ENCODE measurements at regions not wholly inside any gene's neighbourhood (a gene's known extent, or its start where the extent isn't known, plus 50 kb on each side); places are given as distances from the start of the nearest gene placed in this dataset.
"Not testable (repeated sequence)": the region's sequence is repeated elsewhere in the genome, so short reads cannot be mapped to it uniquely, and the experiment has no call there.

DNA sequence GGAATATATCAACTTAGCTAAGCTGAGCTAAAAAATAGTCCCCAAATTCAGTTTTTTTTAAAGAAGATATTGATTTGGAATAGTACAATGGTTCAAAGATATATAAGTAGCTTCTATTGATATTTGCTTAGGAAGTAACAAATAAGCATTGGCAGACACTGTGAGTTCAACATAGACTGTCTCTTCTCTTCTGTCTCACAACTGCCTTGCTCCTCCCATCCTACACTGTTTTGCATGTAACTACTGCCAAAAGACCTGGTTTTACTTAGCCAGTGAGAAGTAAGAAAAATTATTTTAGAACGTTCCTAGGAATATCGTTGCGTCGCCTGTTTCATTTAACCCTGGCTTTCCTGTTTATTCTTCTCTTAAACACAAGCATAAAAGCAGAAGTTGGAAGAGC lies 859.0 kb upstream of the SPRY2 start:
- no peak for DNase-seq (ENCODE audit: low spot score)

DNA sequence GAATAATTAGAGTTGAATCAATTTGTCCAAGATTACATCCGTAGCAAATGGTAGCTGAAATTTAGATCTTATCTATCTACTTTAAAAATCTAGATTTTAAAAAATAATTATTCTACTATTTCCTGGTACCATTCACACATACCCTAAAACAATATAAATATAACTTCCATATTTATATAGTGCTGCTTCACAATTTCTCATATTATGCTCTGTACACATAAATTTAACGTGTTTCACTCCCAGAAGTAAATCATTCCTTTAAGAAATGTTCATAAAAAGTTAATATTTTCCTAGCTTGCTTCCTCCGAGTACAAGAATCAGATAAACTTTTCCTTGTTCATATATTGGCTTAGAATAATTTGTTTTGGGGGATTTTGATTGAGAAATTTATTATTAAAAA lies 857.0 kb upstream of the SPRY2 start:
- no peak for DNase-seq (ENCODE audit: low spot score)

DNA sequence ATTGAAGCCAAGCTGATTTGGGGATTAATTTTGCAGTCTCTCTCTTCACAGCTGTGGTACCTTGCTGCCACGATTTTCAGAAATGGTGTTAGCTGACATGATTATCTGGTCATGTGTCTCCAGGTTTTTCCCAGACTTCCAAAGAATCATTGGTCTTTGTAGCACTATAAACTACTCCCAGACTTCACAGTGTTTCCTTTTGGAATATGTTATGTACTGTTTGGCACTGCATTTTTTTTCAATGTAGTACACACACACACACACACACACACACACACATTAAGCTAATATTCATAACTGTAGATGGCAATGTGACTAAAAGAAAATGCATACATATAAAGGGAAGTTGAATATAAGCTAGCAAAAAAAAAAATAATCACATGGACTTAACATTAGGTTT lies 856.6 kb upstream of the SPRY2 start:
- DNase-seq (ENCODE audit: low spot score) = no peak

DNA sequence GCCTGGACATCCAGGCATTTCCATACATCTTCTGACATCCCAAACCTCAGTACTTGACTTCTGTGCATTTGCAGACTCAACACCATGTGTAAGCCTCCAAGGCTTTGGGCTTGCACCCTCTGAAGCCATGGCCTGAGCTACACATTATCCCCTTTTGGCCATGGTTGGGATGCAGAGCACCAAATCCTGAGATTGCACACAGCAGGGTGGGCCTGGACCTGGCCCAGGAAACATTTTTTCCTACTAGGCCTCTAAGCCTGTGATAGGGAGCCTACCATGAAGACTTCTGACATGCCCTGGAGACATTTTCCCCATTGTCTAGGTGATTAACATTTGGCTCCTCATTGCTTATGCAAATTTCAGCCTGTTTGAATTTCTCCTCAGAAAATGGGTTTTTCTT lies 853.4 kb upstream of the SPRY2 start:
- DNase-seq (ENCODE audit: low spot score) = no peak

DNA sequence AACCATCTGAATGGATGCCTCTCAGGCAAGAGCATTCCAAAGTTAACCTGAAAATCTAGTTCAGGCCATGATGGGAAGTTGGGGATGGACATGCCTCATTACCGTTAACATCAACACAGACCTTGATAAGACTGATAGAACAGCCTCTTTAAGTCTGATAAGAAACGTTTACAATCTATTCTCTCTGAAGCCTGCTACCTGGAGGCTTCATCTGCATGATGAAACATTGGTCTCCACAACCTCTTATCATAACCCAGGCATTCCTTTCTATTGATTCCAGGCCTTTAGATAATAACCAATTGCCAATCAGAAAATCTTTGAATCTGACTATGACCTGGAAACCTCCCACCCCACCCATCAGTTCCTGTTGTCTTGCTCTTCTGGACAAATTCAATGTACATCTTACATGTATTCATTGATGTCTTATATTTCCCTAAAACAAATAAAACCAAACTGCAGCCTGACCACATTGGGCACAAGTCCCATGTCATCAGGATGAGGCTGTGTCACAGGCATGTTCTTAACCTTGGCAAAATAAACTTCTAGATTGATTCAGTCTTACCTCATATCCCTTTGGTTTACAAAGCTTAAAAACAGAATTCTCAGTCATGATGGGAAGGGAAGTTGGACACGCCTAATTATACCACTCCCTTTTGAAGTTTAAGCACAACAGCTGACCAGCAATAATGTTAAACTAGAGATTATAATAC lies 843.8 kb upstream of the SPRY2 start:
- no peak for DNase-seq (ENCODE audit: low spot score)

DNA sequence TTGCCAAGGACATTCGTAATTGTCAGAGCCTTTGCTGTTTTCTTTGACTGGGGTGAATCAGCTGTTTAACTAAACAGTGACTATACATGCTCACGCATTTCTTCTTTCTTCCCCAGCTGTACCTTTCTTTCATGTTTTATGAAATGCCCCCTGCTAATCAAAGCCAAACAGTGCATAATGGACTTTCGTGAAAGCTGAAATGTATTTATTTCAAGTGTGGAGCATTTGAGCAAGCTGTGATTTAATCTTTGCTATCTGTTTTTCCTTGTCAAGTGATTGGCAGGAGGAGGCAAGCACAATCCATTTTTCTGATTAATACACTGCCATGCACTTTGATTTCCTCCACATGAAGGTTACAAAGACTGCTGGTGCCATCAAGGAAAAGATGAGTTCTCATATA lies 831.7 kb upstream of the SPRY2 start:
- DNase-seq (ENCODE audit: low spot score) = no peak

DNA sequence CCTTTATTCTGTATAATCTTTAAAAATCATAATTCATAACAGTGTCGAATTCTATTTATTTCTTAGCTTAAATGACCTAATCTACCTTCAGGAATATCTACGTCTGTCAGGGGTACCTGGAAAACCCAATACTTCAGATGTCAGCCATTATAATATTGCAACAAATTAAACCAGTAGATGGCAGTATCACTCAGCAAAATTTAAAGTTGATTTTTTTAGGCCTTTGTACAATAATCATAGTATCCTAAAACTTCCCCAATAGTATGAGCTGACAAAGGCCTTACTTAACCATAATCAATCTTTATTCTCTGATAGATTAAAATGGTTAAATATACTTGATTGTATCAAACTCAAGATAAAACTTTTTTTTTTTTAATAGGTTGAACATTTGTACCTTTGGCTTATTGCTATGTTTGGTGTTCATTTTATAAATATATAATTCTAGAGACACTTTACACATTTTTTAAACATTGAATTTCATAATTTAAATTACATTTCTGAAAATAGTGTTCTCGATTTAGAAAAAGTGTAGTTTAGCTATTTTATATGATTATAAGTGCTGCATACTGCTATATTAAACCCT lies 830.2 kb upstream of the SPRY2 start:
- no peak for DNase-seq (ENCODE audit: low spot score)

DNA sequence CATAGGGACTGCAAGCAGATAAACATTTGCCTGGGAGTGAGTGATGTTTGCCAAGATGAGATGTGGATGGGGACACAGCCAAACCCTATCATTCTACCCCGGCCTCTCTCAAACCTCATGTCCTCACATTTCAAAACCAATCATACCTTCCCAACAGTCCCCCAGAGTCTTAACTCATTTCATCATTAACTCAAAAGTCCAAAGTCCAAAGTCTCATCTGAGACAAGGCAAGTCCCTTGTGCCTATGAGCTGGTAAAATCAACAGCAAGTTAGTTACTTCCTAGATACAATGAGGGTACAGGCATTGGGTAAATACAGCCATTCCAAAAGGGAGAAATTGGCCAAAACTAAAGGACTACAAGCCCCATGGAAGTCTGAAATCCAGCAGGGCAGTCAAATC lies 822.9 kb upstream of the SPRY2 start:
- not testable (repeated sequence) for DNase-seq (ENCODE audit: low spot score)

DNA sequence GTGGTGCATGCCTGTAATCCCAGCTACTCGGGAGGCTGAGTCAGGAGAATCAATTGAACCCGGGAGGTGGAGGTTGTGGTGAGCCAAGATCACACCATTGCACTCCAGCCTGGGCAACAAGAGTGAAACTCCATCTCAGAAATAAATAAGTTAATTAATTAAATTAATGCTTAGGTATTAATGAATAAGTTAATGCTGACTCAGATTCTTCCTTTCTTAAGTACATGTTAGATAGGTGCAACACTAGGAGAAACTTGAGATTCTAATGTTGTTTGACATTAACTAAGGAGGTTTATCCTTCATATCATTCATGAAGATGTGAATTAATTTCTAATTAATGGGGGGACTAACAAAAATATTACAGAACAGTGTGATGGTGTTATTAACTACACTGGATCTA lies 812.6 kb upstream of the SPRY2 start:
- DNase-seq (ENCODE audit: low spot score) = no peak

DNA sequence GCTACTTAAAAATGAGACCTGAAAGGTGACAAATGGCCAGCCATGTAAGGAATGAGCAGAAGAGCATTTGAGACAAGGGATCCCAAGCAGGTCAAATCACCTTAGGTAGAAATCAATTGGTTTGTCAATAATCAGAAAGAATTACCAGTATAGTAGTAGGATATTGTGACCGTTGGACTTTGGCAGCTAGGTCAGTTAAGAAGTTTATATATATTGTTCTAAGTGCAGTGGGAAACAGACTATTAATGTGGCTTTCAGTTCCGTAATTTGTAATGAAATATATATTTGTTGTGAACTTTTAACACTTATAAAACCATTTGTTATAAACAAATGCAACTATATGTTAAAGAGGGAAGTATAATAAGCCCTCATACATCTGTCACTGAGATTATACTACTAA lies 807.9 kb upstream of the SPRY2 start:
- DNase-seq (ENCODE audit: low spot score) = no peak

DNA sequence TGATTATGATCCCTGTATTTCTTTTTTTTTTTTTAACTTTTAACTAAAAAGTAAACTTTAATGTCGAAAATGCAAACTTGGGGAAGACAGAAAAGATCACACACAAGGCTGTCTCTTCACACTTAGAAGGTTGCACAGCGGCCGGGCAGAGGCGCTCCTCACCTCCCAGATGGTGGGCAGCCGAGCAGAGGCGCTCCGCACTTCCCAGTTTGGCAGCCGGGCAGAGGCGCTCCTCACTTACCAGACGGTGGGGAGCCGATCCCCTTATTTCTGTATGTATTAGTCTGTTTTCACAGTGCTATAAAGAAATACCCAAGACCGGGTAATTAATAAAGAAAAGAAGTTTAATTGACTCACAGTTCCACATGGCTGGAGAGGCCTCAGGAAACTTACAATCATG lies 805.6 kb upstream of the SPRY2 start:
- not testable (repeated sequence) for DNase-seq (ENCODE audit: low spot score)

DNA sequence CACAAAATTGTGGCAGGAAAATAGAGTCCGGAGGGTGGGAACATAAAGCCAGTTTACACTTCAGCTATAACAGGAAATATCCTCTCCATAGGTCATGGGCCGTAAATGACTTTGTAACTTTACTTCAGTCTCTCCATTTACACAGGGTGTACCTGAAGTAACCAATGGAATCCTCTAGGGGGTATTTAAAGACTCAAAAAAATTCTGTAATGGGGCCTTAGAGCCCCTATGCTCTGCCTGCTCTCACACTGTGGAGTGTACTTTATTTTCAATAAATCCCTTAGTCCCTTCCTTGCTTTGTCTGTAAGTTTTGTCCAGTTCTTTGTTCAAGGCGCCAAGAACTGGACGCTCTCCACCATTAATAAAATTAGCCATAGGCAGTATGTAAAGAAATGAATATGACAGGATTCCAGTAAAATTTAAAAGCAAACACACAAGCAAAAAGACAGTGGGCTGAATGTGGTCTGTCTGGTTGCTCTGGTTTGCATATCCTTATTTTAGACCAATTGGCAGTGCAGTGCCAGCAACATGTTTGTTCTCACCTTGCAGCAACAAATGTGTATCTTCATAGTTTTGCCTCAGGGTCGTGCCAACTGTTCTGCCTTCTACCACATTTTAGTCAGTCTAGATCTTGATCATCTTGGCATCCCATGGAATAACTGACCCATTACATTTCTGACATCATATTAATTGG lies 801.5 kb upstream of the SPRY2 start:
- no peak for DNase-seq (ENCODE audit: low spot score)

DNA sequence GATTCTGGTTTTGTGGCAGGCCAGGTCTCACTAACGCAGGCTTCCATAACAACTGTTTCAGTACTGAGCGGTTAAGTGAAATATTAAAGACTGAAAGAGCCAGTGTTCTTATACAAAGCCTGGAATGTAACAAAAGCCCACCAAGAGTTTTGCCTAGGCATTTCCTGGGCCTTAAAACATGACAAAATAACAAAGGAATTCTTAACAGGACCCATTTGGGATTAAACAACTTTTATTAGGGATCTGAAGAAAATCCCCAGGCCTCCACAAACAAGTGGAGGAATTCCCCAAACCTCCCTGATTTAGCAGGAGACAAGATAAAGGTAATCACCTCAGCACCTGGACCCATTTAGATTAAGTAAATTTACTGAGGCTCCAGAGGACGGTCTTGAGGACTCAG lies 799.7 kb upstream of the SPRY2 start:
- no peak for DNase-seq (ENCODE audit: low spot score)

DNA sequence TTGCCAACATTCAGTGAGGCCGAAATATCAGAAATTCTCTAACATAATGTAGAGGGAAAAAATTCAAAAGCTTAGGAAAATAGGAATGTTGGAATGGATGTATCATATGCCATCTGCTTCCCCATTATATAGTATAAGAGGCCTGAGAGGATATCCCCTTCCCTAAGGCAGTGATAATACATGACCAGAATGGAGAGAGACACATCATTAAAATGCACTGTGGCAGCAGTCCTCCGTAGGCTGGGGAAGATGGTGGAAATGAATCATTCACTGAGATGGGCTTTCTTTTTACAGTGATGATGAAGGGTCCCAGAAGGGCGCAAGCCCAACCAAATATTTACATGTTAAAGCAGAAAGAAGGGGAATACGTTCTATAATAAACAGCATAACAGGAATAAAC lies 799.1 kb upstream of the SPRY2 start:
- DNase-seq (ENCODE audit: low spot score) = no peak

DNA sequence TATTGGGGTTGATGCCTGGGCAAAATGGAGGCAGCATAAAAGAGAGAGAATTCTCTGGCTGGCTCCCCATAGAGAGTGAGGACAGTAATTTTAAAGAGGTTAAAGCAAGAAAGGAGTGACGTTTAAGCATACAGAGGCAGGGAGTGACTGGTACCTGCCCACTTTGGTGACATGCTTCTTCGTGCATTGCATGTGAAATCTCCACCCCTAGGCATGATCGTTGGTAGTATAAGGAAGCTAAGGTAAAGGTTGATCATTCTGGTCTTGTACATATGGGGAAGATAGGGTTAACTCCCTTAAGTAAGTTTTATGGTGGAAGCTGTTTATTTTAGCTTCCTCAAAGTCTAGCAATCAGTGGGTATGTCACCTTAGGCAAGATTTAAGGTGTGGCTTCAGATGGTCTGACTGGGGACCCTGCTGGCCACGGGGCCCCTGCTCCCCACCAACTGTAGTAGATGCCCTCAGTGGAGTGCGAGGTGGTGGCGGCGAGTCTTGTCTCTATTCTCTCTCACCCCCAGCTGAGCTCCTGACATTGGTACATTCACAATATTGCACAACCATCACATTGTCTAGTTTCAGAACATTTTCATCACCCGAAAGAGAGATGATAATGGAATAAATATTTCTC lies 797.5 kb upstream of the SPRY2 start:
- DNase-seq (ENCODE audit: low spot score) = no peak

DNA sequence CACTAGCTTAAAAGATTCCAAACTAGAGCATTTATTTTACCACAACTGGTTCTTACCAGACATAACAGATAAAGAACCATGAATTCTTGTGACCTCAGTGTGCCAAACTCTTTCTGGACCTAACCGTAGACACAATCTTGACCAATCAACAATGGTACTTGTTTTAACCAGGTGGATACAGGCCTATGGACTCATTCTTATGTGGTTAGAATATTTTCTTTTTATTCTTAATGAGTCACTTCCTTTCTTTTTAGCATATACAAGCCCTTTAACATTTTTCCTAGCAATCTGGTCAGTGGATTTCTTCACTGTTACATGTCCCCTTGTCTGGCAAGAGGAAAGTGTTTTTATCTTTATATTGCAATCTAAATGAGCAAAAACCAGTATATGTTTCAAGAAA lies 792.1 kb upstream of the SPRY2 start:
- no peak for DNase-seq (ENCODE audit: low spot score)

DNA sequence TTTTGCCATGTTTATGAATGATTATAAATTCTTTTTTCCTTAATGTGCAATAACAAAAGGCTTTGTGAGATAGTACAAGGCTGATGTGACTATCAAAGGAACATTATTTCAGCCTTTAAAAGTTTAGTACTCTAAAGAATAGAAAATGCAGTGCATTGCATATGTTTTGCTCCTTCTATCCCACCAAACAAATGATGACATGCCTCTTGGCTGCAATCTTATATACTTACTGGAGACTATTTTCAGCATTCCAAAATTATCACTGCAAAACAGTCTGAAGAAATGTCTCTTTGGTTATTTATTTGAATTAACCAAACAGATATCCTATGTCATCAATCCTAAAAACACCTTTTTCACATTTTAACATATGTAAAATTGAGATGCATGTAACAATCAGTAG lies 776.5 kb upstream of the SPRY2 start:
- DNase-seq (ENCODE audit: low spot score) = no peak

DNA sequence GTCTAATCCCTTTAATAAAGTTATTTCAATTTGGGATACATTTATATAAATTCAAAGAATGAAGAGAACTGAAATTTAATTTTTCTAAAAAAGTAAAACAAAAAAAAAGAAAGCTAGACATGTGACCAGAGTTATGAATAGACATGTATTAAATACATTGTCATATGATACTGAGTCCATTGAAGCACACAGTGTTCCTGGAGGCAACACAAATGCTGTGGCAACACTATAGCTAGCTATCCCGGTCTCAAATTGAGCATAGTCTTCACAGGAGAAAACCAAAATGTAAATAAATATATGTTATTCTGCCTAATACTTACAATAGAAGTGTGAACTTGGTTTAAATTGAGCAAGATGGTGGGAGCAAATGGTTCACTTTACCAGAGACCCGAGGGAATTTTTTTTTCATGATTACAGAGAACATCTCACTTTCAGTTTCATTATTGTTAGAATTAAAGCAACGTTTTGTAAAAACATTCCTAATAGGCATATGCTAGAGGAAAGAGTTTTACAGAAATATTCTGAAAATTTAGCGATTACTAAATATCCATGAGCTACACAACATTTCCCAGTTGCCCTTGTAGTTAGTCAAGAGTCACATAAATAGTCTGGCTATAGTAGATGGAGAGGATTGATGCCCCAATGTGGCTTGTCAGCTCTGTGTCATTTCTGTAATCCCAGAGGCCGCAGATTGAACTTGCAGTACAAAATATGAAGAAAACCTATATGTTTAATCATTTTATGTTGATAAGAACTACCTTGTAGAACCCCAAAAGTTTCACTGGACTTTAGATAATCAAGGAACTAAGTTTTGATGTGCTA lies 775.7 kb upstream of the SPRY2 start:
- no peak for DNase-seq (ENCODE audit: low spot score)

DNA sequence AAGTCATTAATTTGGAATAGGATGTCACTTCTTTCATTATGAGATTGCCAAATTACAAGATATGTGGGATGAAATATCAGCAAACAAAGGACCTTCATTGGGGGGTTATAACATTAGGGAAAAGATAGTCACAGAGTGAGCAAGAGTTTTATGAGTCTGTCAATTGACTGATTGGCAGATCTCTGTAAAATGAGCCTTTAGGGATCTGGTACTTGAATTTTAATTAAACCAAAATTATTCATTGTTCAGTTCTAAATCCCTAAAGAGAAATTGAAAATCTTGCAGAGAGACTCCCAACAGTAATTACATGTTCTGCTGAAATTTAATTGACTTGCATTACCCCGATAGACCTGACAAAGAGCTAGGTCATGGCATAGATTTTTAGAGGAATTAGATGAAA lies 768.1 kb upstream of the SPRY2 start:
- no peak for DNase-seq (ENCODE audit: low spot score)

DNA sequence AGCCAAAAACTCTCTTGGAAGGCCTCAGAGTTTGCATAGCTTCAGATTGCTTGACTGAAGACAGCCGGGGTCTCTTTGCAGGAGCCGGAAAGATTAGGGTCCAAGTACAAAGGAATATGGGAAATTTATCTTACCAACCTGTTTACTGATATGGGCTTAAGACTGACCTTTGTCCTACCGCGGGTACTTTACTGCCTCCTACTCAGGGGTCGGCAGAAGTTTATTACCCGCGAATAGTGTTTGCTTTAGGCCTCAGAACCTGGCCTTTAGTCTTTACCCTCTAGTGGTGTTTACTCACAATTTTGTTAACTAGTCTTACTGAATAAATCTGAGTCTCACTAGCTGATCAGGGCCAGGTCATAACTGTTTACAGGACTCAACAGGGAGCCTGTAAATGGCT lies 765.4 kb upstream of the SPRY2 start:
- no peak for DNase-seq (ENCODE audit: low spot score)

DNA sequence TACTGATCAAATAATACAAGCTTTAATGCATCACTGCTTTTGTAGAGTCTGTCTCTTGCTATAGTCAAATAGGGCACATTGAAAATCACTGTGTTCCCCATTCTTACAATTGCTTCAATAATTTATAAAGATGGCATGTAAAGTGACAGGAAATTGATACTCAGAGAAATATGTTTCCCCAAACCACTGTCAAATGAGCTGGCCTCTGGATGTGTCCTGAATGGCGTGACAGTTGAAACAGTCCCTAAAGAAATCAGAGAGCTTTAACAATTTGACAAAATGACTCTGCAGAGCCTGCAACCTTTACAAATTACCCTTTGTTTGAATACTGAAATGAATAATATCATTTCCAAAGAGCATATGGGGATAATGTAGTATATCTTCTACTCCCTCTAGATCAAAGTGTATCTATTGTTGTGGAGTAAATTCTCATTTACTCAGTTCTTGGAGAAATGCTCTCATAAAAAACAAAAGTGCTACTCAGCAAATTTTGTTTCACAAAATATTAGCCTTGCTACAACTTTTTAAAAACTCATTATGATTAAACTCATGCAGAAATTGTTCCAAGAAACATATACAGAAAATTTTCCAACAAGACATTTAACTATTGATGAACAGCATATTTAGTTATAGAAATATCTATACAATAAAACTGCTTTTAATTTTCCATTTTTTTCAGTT lies 763.2 kb upstream of the SPRY2 start:
- no peak for DNase-seq (ENCODE audit: low spot score)
